Mesenchymal stem cell (in vitro differentiated cells and primary cell): ENCODE measurements at regions not wholly inside any gene's neighbourhood (a gene's known extent, or its start where the extent isn't known, plus 50 kb on each side); places are given as distances from the start of the nearest gene placed in this dataset.
"Not testable (repeated sequence)": the region's sequence is repeated elsewhere in the genome, so short reads cannot be mapped to it uniquely, and the experiment has no call there.

Experiments
- DNase-seq: peaks from one replicate; pipeline ENCODE4 v3.0.0-alpha.2; 2013
- H2AFZ ChIP-seq: one replicate; pipeline ENCODE4 v1.6.1; 2013; ENCODE audit warnings: low read depth, mild to moderate bottlenecking, control low read depth, inconsistent platforms, low read length, moderate library complexity
- H2AK5ac ChIP-seq: 2 replicates; pipeline ENCODE4 v1.6.1; 2013; ENCODE audit warnings: low read length, moderate library complexity, mild to moderate bottlenecking, inconsistent platforms; ENCODE audit not compliant: severe bottlenecking
- H2BK120ac ChIP-seq: one replicate; pipeline ENCODE4 v1.6.1; 2013; ENCODE audit warnings: low read depth, mild to moderate bottlenecking, inconsistent platforms, low read length, moderate library complexity
- H2BK12ac ChIP-seq, 2 experiments: one replicate each; pipeline ENCODE4 v1.6.1; 2013; ENCODE audit warnings: inconsistent platforms in 2 of 2, low read length in 2 of 2, mild to moderate bottlenecking in 2 of 2, moderate library complexity in 2 of 2, control low read depth in 1 of 2
- H2BK15ac ChIP-seq: one replicate; pipeline ENCODE4 v1.6.1; 2013; ENCODE audit warnings: mild to moderate bottlenecking, low read depth, inconsistent platforms; ENCODE audit not compliant: poor library complexity, severe bottlenecking
- H2BK5ac ChIP-seq: 2 replicates; pipeline ENCODE4 v1.6.1; 2013; ENCODE audit warnings: low read depth, mild to moderate bottlenecking, low read length, control low read depth, inconsistent platforms; ENCODE audit not compliant: poor library complexity, severe bottlenecking
- H3K14ac ChIP-seq, 2 experiments: one replicate each; pipeline ENCODE4 v1.6.1; 2013; ENCODE audit warnings: inconsistent platforms in 2 of 2, low read length in 2 of 2, control low read depth in 1 of 2, mild to moderate bottlenecking in 1 of 2, moderate library complexity in 1 of 2
- H3K18ac ChIP-seq, 2 experiments: one replicate each; pipeline ENCODE4 v1.6.1; 2013; ENCODE audit warnings: inconsistent platforms in 2 of 2, low read length in 2 of 2, control low read depth in 1 of 2, low read depth in 1 of 2, mild to moderate bottlenecking in 1 of 2
- H3K23ac ChIP-seq, 2 experiments: one replicate each; pipeline ENCODE4 v1.6.1; 2013; ENCODE audit warnings: inconsistent platforms in 2 of 2, low read length in 2 of 2, mild to moderate bottlenecking in 2 of 2, moderate library complexity in 2 of 2, control low read depth in 1 of 2
- H3K27ac ChIP-seq: 2 replicates; pipeline ENCODE4 v1.5.1; 2013; ENCODE audit warnings: mild to moderate bottlenecking, moderate library complexity, low read length, control low read depth, inconsistent platforms; ENCODE audit not compliant: poor library complexity, severe bottlenecking
- H3K27me3 ChIP-seq, 2 experiments: 2 replicates each; pipeline versions ENCODE4 v1.6.1 to v1.7.0; 2013; ENCODE audit warnings: low read length in 2 of 2, mild to moderate bottlenecking in 2 of 2, moderate library complexity in 2 of 2, control low read depth in 1 of 2, inconsistent platforms in 1 of 2; ENCODE audit not compliant: control insufficient read depth in 1 of 2, insufficient read depth in 1 of 2
- H3K36me3 ChIP-seq, 2 experiments: 2 replicates each; pipeline versions ENCODE4 v1.6.1 to v1.7.0; 2013; ENCODE audit warnings: low read length in 2 of 2, control low read depth in 1 of 2, inconsistent platforms in 1 of 2, low read depth in 1 of 2, mild to moderate bottlenecking in 1 of 2; ENCODE audit not compliant: insufficient read depth in 2 of 2, control insufficient read depth in 1 of 2
- H3K4ac ChIP-seq, 2 experiments: one replicate each; pipeline ENCODE4 v1.6.1; 2013; ENCODE audit warnings: inconsistent platforms in 2 of 2, low read length in 2 of 2, mild to moderate bottlenecking in 2 of 2, moderate library complexity in 2 of 2, control low read depth in 1 of 2, low read depth in 1 of 2
- H3K4me1 ChIP-seq: 2 replicates; pipeline ENCODE4 v1.6.1; 2013; ENCODE audit warnings: low read depth, low read length, control low read depth; ENCODE audit not compliant: control insufficient read depth, insufficient read depth
- H3K4me2 ChIP-seq: 2 replicates; pipeline ENCODE4 v1.6.1; 2013; ENCODE audit warnings: low read length, mild to moderate bottlenecking, inconsistent platforms; ENCODE audit not compliant: poor library complexity, severe bottlenecking
- H3K4me3 ChIP-seq, 2 experiments: 2 replicates each; pipeline versions ENCODE4 v1.5.1 to v1.7.0; 2013; ENCODE audit warnings: low read length in 2 of 2, mild to moderate bottlenecking in 2 of 2, control low read depth in 1 of 2, low read depth in 1 of 2; ENCODE audit not compliant: insufficient read depth in 1 of 2
- H3K79me1 ChIP-seq: replicated peaks from 2 replicates; pipeline ENCODE4 v1.6.1; 2013; ENCODE audit warnings: mild to moderate bottlenecking, control low read depth, low read length, inconsistent platforms; ENCODE audit not compliant: poor library complexity, severe bottlenecking
- H3K9ac ChIP-seq: 2 replicates; pipeline ENCODE4 v1.7.0; 2013; ENCODE audit warnings: mild to moderate bottlenecking, low read length, moderate library complexity
- H3K9me3 ChIP-seq: 2 replicates; pipeline ENCODE4 v1.7.0; 2013; ENCODE audit warnings: mild to moderate bottlenecking, low read length; ENCODE audit not compliant: control insufficient read depth
- H4K8ac ChIP-seq: one replicate; pipeline ENCODE4 v1.6.1; 2013; ENCODE audit warnings: inconsistent platforms, mild to moderate bottlenecking, low read length, moderate library complexity
- H4K91ac ChIP-seq: one replicate; pipeline ENCODE4 v1.6.1; 2013; ENCODE audit warnings: mild to moderate bottlenecking, low read length, inconsistent platforms
- WGBS: methylation state at CpG from one replicate; pipeline ENCODE4 v1.1.7; 2013; ENCODE audit warnings: mixed read lengths; 5-methylcytosine and 5-hydroxymethylcytosine counted together

GRCh38 chr13:59064042-59064441 lies 1099.7 kb downstream of the DIAPH3 start:
- 100% methylated on average over 1 of the region's 1 CpG for WGBS
- H3K9ac ChIP-seq = no peak overlapping the region
- no peak overlapping the region for H3K4me2 ChIP-seq
- no peaks in the 10 kb centered on the region for H3K79me1 ChIP-seq
- no peak overlapping the region for H4K8ac ChIP-seq
- no peak overlapping the region for H3K4ac ChIP-seq
- H3K9me3 ChIP-seq = no peaks in the 10 kb centered on the region
- no peak overlapping the region for H2AFZ ChIP-seq
- H3K18ac ChIP-seq = no peak overlapping the region
- no peak overlapping the region for H3K23ac ChIP-seq
- DNase-seq = no peak
- H4K91ac ChIP-seq = no peak overlapping the region
- H2BK5ac ChIP-seq = no peak overlapping the region
- no peak overlapping the region for H3K14ac ChIP-seq
- no peaks in the 10 kb centered on the region for H3K36me3 ChIP-seq
- no peak overlapping the region for H3K4me3 ChIP-seq
- no peak overlapping the region for H2BK120ac ChIP-seq
- no peak overlapping the region for H2BK12ac ChIP-seq
- no peak overlapping the region for H3K27ac ChIP-seq
- no peaks in the 10 kb centered on the region for H3K4me1 ChIP-seq
- H2AK5ac ChIP-seq = no peak overlapping the region
- no peaks in the 10 kb centered on the region for H3K27me3 ChIP-seq
- no peak overlapping the region for H2BK15ac ChIP-seq

- H3K4me1 ChIP-seq, H2BK12ac ChIP-seq, H2AFZ ChIP-seq, DNase-seq, H3K23ac ChIP-seq, H3K36me3 ChIP-seq, H2AK5ac ChIP-seq, H4K8ac ChIP-seq, H3K9ac ChIP-seq, H4K91ac ChIP-seq, H3K18ac ChIP-seq, H3K27ac ChIP-seq, H2BK5ac ChIP-seq, H3K79me1 ChIP-seq, H3K4me3 ChIP-seq, H3K4me2 ChIP-seq, H2BK15ac ChIP-seq, H3K27me3 ChIP-seq, H3K4ac ChIP-seq, H3K14ac ChIP-seq, H2BK120ac ChIP-seq: not testable (repeated sequence)
- H3K9me3 ChIP-seq = peaks cover 31% of the 10 kb centered on the region
Measured at GRCh38 chr13:59076386-59076785, 1087.3 kb downstream of the DIAPH3 start.

GRCh38 chr13:59086147-59086546 lies 1077.6 kb downstream of the DIAPH3 start:
- Histone ChIP-seq H3K23ac (no peak overlapping the region), H3K14ac (no peak overlapping the region), H2BK5ac (no peak overlapping the region), H3K9ac (no peak overlapping the region), H2BK120ac (no peak overlapping the region), H3K79me1 (no peaks in the 10 kb centered on the region), H3K4ac (no peak overlapping the region), H3K4me2 (no peak overlapping the region), H2BK12ac (no peak overlapping the region), H3K4me1 (no peaks in the 10 kb centered on the region), H3K4me3 (no peak overlapping the region), H2BK15ac (no peak overlapping the region), H2AFZ (no peak overlapping the region), H3K9me3 (peaks cover 14% of the 10 kb centered on the region), H2AK5ac (no peak overlapping the region), H3K18ac (no peak overlapping the region), H3K27ac (no peak overlapping the region), H3K27me3 (no peaks in the 10 kb centered on the region), H4K8ac (no peak overlapping the region), H3K36me3 (no peaks in the 10 kb centered on the region), H4K91ac (no peak overlapping the region)
- WGBS = 0% methylated on average over 1 of the region's 2 CpGs
- DNase-seq = peak; percentile 80

- H2BK120ac ChIP-seq = no peak overlapping the region
- H2AK5ac ChIP-seq = no peak overlapping the region
- H3K4me1 ChIP-seq = no peaks in the 10 kb centered on the region
- DNase-seq = peak; percentile 26
- WGBS = 41% methylated on average over 2 of the region's 2 CpGs
- no peak overlapping the region for H3K23ac ChIP-seq
- H3K27ac ChIP-seq = peak overlapping the region; percentile 43
- no peak overlapping the region for H2AFZ ChIP-seq
- no peak overlapping the region for H4K8ac ChIP-seq
- no peak overlapping the region for H3K18ac ChIP-seq
- no peaks in the 10 kb centered on the region for H3K27me3 ChIP-seq
- H3K4me2 ChIP-seq = no peak overlapping the region
- H2BK5ac ChIP-seq = no peak overlapping the region
- no peak overlapping the region for H3K14ac ChIP-seq
- H2BK12ac ChIP-seq = no peak overlapping the region
- H3K79me1 ChIP-seq = no peaks in the 10 kb centered on the region
- H3K4me3 ChIP-seq = no peak overlapping the region
- no peak overlapping the region for H4K91ac ChIP-seq
- H2BK15ac ChIP-seq = no peak overlapping the region
- H3K36me3 ChIP-seq = no peaks in the 10 kb centered on the region
- peaks cover 14% of the 10 kb centered on the region for H3K9me3 ChIP-seq
- H3K4ac ChIP-seq = no peak overlapping the region
- no peak overlapping the region for H3K9ac ChIP-seq
Measured at GRCh38 chr13:59088716-59089115, 1075.0 kb downstream of the DIAPH3 start.
